ENCODE measurements at regions not wholly inside any gene's neighbourhood (a gene's known extent, or its start where the extent isn't known, plus 50 kb on each side); places are given as distances from the start of the nearest gene placed in this dataset.
"Not testable (repeated sequence)": the region's sequence is repeated elsewhere in the genome, so short reads cannot be mapped to it uniquely, and the experiment has no call there.

DNA sequence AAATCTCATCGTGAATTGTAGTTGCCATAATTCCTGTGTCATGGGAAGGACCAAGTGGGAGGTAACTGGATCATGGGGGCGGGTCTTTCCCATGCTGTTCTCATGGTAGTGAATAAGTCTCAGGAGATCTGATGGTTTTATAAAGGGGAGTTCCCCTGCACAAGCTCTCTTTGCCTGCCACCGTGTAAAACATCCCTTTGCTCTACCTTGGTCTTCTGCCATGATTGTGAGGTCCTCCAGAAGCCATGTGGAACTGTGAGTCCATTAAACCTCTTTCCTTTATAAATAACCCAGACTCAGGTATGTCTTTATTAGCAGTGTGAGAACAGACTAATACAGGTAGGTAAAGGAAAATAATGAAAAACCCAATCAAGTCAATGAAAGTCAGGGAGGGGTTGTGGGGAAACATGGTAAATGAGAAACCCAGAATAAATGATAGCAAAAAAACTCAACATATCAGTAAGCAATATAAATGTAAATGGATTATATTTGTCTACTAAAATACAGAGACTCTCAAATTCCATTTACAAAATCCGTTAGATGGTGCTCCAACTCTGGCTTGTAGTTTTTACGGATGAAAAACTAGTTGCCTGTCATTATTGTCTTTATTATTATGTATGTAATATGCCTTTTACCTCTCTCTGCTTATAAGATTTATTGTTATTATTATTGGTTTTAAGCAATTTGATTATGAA is 98.9 kb upstream of the NDUFV2 start:
- 94% methylated on average over 5 of the region's 5 CpGs for WGBS

DNA sequence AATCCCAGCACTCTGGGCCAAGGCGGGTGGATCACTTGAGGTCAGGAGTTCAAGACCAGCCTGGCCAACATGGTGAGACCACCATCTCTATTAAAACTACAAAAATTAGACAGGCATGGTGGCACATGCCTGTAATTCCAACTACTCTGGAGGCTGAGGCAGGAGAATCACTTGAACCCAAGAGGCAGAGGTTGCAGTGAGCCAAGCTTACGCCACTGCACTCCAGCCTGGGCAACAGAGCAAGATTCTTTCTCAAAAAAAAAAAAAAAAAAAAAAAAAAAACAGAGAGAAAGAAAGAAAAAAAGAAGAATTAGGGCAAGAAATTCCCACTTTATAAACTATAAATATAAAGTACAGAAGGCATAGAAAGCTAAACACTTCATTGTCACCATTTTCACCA is 98.2 kb upstream of the NDUFV2 start:
- 96% methylated on average over 2 of the region's 2 CpGs for WGBS
- not testable (repeated sequence) for H3K27ac ChIP-seq (ENCODE audit: low read depth in 1 of 2, low read length in 2 of 2); H3K27me3 ChIP-seq (ENCODE audit: control insufficient read depth in 4 of 4, insufficient read depth in 4 of 4, low read length in 3 of 4); DNase-seq (ENCODE audit: low spot score); H3K9ac ChIP-seq (ENCODE audit: low read depth in 1 of 2, low read length in 2 of 2); H3K9me3 ChIP-seq (ENCODE audit: control insufficient read depth in 4 of 4, low read length in 3 of 4); H3K36me3 ChIP-seq (ENCODE audit: control insufficient read depth in 4 of 4, insufficient read depth in 3 of 4, low read depth in 1 of 4, low read length in 3 of 4); H3K4me1 ChIP-seq (ENCODE audit: control insufficient read depth in 4 of 4, insufficient read depth in 4 of 4, low read length in 3 of 4); H3K4me3 ChIP-seq (ENCODE audit: low read depth in 1 of 3, low read length in 3 of 3)

More for the DNA sequence above, 98.9 kb upstream of the NDUFV2 start:
- no peak for DNase-seq (ENCODE audit: low spot score)
- peaks cover 0 to 8% (median 4%) of the 10 kb centered on the region in 4 donors for H3K4me1 ChIP-seq (ENCODE audit: control insufficient read depth in 4 of 4, insufficient read depth in 4 of 4, low read length in 3 of 4)
- H3K9ac ChIP-seq (ENCODE audit: low read depth in 1 of 2, low read length in 2 of 2), result no peak overlapping the region
- H3K4me3 ChIP-seq (ENCODE audit: low read depth in 1 of 3, low read length in 3 of 3), result no peak overlapping the region
- no peaks in the 10 kb centered on the region for H3K36me3 ChIP-seq (ENCODE audit: control insufficient read depth in 4 of 4, insufficient read depth in 3 of 4, low read depth in 1 of 4, low read length in 3 of 4)
- TF ChIP-seq TAF1 (conservative IDR thresholded peaks at IDR 0.05), result no peak
- no peaks in the 10 kb centered on the region for H3K27me3 ChIP-seq (ENCODE audit: control insufficient read depth in 4 of 4, insufficient read depth in 4 of 4, low read length in 3 of 4)
- no peak overlapping the region for H3K27ac ChIP-seq (ENCODE audit: low read depth in 1 of 2, low read length in 2 of 2)
- no peaks in the 10 kb centered on the region for H3K9me3 ChIP-seq (ENCODE audit: control insufficient read depth in 4 of 4, low read length in 3 of 4)

DNA sequence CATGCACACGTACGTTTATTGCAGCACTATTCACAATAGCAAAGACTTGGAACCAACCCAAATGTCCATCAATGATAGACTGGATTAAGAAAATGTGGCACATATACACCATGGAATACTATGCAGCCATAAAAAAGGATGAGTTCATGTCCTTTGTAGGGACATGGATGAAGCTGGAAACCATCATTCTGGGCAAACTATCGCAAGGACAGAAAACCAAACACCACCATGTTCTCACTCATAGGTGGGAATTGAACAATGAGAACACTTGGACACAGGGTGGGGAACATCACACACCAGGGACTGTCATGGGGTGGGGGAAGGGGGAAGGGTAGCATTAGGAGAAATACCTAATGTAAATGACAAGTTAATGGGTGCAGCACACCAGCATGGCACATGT is 94.8 kb upstream of the NDUFV2 start:
- 60% methylated on average over 3 of the region's 3 CpGs for WGBS

DNA sequence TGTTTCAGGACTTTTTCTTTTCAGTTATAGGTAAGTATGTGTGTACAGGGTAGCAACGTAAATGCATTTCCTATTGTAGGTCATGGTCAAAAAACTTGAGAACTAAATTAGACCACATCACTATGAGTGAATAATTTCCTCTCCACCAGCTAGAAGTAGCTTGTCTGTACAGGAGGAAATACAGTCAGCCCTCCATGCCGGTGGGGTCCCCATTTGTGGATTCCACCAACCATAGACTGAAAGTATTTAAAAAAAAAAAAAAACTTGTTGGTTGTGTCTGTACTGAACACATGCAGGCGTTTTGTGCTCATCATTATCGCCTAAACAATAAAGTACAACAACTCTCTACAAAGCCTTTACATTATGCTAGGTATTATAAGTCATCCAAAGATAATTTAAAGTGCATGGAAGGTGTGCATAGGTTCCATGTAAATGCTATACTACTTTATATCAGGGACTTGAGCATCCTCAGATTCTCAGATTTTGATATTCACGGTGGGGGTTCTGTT is 94.2 kb upstream of the NDUFV2 start:
- Histone ChIP-seq H3K9me3 (ENCODE audit: control insufficient read depth in 4 of 4, low read length in 3 of 4) (no peaks in the 10 kb centered on the region), H3K4me1 (ENCODE audit: control insufficient read depth in 4 of 4, insufficient read depth in 4 of 4, low read length in 3 of 4) (no peaks in the 10 kb centered on the region), H3K9ac (ENCODE audit: low read depth in 1 of 2, low read length in 2 of 2) (no peak overlapping the region), H3K4me3 (ENCODE audit: low read depth in 1 of 3, low read length in 3 of 3) (no peak overlapping the region), H3K27ac (ENCODE audit: low read depth in 1 of 2, low read length in 2 of 2) (no peak overlapping the region), H3K36me3 (ENCODE audit: control insufficient read depth in 4 of 4, insufficient read depth in 3 of 4, low read depth in 1 of 4, low read length in 3 of 4) (no peaks in the 10 kb centered on the region), H3K27me3 (ENCODE audit: control insufficient read depth in 4 of 4, insufficient read depth in 4 of 4, low read length in 3 of 4) (no peaks in the 10 kb centered on the region)
- no peak for DNase-seq (ENCODE audit: low spot score)
- 86% methylated on average over 5 of the region's 5 CpGs for WGBS
- TF ChIP-seq SP1 (IDR thresholded peaks at IDR 0.05) (no peak), FOXA2 (IDR thresholded peaks at IDR 0.05) (no peak), RXRA (IDR thresholded peaks at IDR 0.05) (no peak), RAD21 (IDR thresholded peaks at IDR 0.05) (no peak), GABPA (IDR thresholded peaks at IDR 0.05 in 1 of 2, conservative IDR thresholded peaks at IDR 0.05 in 1 of 2) (no peak), HNF4G (IDR thresholded peaks at IDR 0.05) (no peak), YY1 (IDR thresholded peaks at IDR 0.05) (no peak)
- TF ChIP-seq, protein P1, sequence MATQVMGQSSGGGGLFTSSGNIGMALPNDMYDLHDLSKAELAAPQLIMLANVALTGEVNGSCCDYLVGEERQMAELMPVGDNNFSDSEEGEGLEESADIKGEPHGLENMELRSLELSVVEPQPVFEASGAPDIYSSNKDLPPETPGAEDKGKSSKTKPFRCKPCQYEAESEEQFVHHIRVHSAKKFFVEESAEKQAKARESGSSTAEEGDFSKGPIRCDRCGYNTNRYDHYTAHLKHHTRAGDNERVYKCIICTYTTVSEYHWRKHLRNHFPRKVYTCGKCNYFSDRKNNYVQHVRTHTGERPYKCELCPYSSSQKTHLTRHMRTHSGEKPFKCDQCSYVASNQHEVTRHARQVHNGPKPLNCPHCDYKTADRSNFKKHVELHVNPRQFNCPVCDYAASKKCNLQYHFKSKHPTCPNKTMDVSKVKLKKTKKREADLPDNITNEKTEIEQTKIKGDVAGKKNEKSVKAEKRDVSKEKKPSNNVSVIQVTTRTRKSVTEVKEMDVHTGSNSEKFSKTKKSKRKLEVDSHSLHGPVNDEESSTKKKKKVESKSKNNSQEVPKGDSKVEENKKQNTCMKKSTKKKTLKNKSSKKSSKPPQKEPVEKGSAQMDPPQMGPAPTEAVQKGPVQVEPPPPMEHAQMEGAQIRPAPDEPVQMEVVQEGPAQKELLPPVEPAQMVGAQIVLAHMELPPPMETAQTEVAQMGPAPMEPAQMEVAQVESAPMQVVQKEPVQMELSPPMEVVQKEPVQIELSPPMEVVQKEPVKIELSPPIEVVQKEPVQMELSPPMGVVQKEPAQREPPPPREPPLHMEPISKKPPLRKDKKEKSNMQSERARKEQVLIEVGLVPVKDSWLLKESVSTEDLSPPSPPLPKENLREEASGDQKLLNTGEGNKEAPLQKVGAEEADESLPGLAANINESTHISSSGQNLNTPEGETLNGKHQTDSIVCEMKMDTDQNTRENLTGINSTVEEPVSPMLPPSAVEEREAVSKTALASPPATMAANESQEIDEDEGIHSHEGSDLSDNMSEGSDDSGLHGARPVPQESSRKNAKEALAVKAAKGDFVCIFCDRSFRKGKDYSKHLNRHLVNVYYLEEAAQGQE (IDR thresholded peaks at IDR 0.05), result no peak
- TF ChIP-seq, protein P2, sequence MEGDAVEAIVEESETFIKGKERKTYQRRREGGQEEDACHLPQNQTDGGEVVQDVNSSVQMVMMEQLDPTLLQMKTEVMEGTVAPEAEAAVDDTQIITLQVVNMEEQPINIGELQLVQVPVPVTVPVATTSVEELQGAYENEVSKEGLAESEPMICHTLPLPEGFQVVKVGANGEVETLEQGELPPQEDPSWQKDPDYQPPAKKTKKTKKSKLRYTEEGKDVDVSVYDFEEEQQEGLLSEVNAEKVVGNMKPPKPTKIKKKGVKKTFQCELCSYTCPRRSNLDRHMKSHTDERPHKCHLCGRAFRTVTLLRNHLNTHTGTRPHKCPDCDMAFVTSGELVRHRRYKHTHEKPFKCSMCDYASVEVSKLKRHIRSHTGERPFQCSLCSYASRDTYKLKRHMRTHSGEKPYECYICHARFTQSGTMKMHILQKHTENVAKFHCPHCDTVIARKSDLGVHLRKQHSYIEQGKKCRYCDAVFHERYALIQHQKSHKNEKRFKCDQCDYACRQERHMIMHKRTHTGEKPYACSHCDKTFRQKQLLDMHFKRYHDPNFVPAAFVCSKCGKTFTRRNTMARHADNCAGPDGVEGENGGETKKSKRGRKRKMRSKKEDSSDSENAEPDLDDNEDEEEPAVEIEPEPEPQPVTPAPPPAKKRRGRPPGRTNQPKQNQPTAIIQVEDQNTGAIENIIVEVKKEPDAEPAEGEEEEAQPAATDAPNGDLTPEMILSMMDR (IDR thresholded peaks at IDR 0.05; ENCODE audit: low read depth, low read length, missing input control), result no peak

More for the DNA sequence above, 94.8 kb upstream of the NDUFV2 start:
- H3K36me3 ChIP-seq (ENCODE audit: control insufficient read depth in 4 of 4, insufficient read depth in 3 of 4, low read depth in 1 of 4, low read length in 3 of 4); H3K27ac ChIP-seq (ENCODE audit: low read depth in 1 of 2, low read length in 2 of 2); DNase-seq (ENCODE audit: low spot score); H3K27me3 ChIP-seq (ENCODE audit: control insufficient read depth in 4 of 4, insufficient read depth in 4 of 4, low read length in 3 of 4); H3K9ac ChIP-seq (ENCODE audit: low read depth in 1 of 2, low read length in 2 of 2); H3K9me3 ChIP-seq (ENCODE audit: control insufficient read depth in 4 of 4, low read length in 3 of 4); H3K4me1 ChIP-seq (ENCODE audit: control insufficient read depth in 4 of 4, insufficient read depth in 4 of 4, low read length in 3 of 4); H3K4me3 ChIP-seq (ENCODE audit: low read depth in 1 of 3, low read length in 3 of 3): not testable (repeated sequence)
